ENCODE measurements at regions not wholly inside any gene's neighbourhood (a gene's known extent, or its start where the extent isn't known, plus 50 kb on each side); places are given as distances from the start of the nearest gene placed in this dataset.
"Not testable (repeated sequence)": the region's sequence is repeated elsewhere in the genome, so short reads cannot be mapped to it uniquely, and the experiment has no call there.

DNA sequence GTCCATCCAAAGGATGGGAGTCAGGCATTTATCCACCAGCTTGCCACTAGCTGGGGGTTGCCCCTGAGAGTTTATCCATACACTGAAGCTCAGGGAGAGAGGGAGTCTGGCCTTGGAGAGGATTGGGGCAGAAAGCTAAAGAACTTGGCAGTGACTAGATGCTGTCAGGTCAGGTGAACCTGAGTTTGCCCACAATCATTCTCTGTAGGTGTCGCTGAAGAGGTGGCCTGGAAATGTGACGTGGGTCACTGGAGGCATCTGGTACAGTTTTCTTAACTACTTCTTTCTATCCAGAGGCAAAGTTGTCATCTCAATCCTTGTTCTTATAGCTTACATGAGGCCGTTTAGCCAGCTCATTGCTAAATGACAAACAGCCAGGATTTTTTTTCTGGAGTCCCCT lies 298.0 kb upstream of the CTNNB1 start:
- no peaks in the 10 kb centered on the region for H3K9me3 ChIP-seq (ENCODE audit: control insufficient read depth, insufficient read depth, low read depth, low read length)
- BruUV-seq (replicated peaks), result no TSS peak
- no peak overlapping the region for H3K27ac ChIP-seq (ENCODE audit: low read length)
- POLR2A ChIA-PET, result no interaction called here
- no peaks in the 10 kb centered on the region for H3K36me3 ChIP-seq (ENCODE audit: control insufficient read depth, insufficient read depth, low read length)
- TF ChIP-seq, protein P1, sequence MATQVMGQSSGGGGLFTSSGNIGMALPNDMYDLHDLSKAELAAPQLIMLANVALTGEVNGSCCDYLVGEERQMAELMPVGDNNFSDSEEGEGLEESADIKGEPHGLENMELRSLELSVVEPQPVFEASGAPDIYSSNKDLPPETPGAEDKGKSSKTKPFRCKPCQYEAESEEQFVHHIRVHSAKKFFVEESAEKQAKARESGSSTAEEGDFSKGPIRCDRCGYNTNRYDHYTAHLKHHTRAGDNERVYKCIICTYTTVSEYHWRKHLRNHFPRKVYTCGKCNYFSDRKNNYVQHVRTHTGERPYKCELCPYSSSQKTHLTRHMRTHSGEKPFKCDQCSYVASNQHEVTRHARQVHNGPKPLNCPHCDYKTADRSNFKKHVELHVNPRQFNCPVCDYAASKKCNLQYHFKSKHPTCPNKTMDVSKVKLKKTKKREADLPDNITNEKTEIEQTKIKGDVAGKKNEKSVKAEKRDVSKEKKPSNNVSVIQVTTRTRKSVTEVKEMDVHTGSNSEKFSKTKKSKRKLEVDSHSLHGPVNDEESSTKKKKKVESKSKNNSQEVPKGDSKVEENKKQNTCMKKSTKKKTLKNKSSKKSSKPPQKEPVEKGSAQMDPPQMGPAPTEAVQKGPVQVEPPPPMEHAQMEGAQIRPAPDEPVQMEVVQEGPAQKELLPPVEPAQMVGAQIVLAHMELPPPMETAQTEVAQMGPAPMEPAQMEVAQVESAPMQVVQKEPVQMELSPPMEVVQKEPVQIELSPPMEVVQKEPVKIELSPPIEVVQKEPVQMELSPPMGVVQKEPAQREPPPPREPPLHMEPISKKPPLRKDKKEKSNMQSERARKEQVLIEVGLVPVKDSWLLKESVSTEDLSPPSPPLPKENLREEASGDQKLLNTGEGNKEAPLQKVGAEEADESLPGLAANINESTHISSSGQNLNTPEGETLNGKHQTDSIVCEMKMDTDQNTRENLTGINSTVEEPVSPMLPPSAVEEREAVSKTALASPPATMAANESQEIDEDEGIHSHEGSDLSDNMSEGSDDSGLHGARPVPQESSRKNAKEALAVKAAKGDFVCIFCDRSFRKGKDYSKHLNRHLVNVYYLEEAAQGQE (IDR thresholded peaks at IDR 0.05; ENCODE audit: insufficient read depth in 1 of 2, low read depth in 2 of 2, low read length in 1 of 2), result no peak
- TF ChIP-seq, protein P2, sequence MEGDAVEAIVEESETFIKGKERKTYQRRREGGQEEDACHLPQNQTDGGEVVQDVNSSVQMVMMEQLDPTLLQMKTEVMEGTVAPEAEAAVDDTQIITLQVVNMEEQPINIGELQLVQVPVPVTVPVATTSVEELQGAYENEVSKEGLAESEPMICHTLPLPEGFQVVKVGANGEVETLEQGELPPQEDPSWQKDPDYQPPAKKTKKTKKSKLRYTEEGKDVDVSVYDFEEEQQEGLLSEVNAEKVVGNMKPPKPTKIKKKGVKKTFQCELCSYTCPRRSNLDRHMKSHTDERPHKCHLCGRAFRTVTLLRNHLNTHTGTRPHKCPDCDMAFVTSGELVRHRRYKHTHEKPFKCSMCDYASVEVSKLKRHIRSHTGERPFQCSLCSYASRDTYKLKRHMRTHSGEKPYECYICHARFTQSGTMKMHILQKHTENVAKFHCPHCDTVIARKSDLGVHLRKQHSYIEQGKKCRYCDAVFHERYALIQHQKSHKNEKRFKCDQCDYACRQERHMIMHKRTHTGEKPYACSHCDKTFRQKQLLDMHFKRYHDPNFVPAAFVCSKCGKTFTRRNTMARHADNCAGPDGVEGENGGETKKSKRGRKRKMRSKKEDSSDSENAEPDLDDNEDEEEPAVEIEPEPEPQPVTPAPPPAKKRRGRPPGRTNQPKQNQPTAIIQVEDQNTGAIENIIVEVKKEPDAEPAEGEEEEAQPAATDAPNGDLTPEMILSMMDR (IDR thresholded peaks at IDR 0.05), result no peak
- TF ChIP-seq POLR2AphosphoS5 (IDR thresholded peaks at IDR 0.05; ENCODE audit: low read depth, low read length), result no peak
- TF ChIP-seq TCF7L2 (IDR thresholded peaks at IDR 0.05; ENCODE audit: low read depth, low read length), result no peak
- no peak for TF ChIP-seq SIN3A (IDR thresholded peaks at IDR 0.05; ENCODE audit: borderline replicate concordance, insufficient read depth, low read depth, low read length)
- DNase-seq (ENCODE audit: low read depth, low spot score) (no peak), ATAC-seq (no peak)
- H3K4me3 ChIP-seq (ENCODE audit: low read depth in 2 of 2, low read length in 2 of 2), result no peak overlapping the region
- no peaks in the 10 kb centered on the region for H3K4me1 ChIP-seq (ENCODE audit: control insufficient read depth, insufficient read depth, low read length)
- CTCF ChIA-PET, result no interaction called here
- in situ Hi-C loops (cut with HindIII; ENCODE audit: low pct_unique_long_range_greater_than_20kb, low sequenced_read_pairs) (no loop called here), intact Hi-C loops (cut with micrococcal nuclease; ENCODE audit: unreplicated experiment) (no loop called here)
- no peaks in the 10 kb centered on the region for H3K27me3 ChIP-seq (ENCODE audit: control insufficient read depth, insufficient read depth, low read length)

DNA sequence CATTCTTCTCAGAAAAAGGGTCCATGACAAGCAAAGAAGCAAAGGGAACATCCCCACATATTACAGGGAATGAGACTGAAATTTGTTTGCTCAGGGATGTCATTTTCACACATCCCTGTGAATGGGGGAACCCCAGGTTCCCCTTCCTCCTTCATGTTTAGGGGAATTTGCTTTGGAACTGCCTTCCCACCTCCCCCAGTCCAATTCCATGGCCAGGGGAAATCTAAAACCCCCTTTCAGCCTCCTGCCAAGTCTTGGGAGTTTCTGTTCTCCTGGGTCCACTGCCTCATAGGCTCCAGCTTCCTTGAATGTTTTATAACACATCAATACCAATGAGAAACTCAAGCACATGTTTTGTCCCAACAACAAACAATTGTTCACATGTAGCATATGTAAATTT lies 297.5 kb upstream of the CTNNB1 start:
- no TSS peak for BruUV-seq (replicated peaks)
- in situ Hi-C loops (cut with HindIII; ENCODE audit: low pct_unique_long_range_greater_than_20kb, low sequenced_read_pairs), result no loop called here
- Histone ChIP-seq H3K27me3 (ENCODE audit: control insufficient read depth, insufficient read depth, low read length) (no peaks in the 10 kb centered on the region), H3K4me1 (ENCODE audit: control insufficient read depth, insufficient read depth, low read length) (no peaks in the 10 kb centered on the region), H3K9me3 (ENCODE audit: control insufficient read depth, insufficient read depth, low read depth, low read length) (no peaks in the 10 kb centered on the region), H3K36me3 (ENCODE audit: control insufficient read depth, insufficient read depth, low read length) (no peaks in the 10 kb centered on the region), H3K27ac (ENCODE audit: low read length) (no peak overlapping the region), H3K4me3 (ENCODE audit: low read depth in 2 of 2, low read length in 2 of 2) (no peak overlapping the region)
- ATAC-seq, result no peak
- DNase-seq (ENCODE audit: low read depth, low spot score), result no peak
- ChIA-PET CTCF (no interaction called here), POLR2A (no interaction called here)
- TF ChIP-seq TCF7L2 (IDR thresholded peaks at IDR 0.05; ENCODE audit: low read depth, low read length) (no peak), POLR2AphosphoS5 (IDR thresholded peaks at IDR 0.05; ENCODE audit: low read depth, low read length) (no peak), SIN3A (IDR thresholded peaks at IDR 0.05; ENCODE audit: borderline replicate concordance, insufficient read depth, low read depth, low read length) (no peak)
- TF ChIP-seq, protein P1 (IDR thresholded peaks at IDR 0.05; ENCODE audit: insufficient read depth in 1 of 2, low read depth in 2 of 2, low read length in 1 of 2), result no peak
- TF ChIP-seq, protein P2 (IDR thresholded peaks at IDR 0.05), result no peak
- intact Hi-C loops (cut with micrococcal nuclease; ENCODE audit: unreplicated experiment), result no loop called here

DNA sequence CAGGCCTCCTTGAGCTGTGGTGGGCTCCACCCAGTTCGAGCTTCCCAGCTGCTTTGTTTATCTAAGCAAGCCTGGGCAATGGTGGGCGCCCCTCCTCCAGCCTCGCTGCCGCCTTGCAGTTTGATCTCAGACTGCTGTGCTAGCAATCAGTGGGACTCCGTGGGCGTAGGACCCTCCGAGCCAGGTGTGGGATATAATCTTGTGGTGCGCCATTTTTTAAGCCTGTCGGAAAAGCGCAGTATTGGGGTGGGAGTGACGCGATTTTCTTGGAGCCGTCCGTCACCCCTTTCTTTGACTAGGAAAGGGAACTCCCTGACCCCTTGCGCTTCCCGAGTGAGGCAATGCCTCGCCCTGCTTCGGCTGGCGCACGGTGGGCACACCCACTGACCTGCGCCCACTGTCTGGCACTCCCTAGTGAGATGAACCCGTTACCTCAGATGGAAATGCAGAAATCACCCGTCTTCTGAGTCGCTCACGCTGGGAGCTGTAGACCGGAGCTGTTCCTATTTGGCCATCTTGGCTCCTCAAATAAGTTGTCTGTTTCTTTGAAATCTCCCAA lies 291.3 kb upstream of the CTNNB1 start:
- H3K9me3 ChIP-seq (ENCODE audit: control insufficient read depth, insufficient read depth, low read depth, low read length); POLR2A ChIA-PET; BruUV-seq (replicated peaks); CTCF ChIA-PET; ATAC-seq; DNase-seq (ENCODE audit: low read depth, low spot score); H3K36me3 ChIP-seq (ENCODE audit: control insufficient read depth, insufficient read depth, low read length); in situ Hi-C loops (cut with HindIII; ENCODE audit: low pct_unique_long_range_greater_than_20kb, low sequenced_read_pairs); H3K27ac ChIP-seq (ENCODE audit: low read length); H3K4me1 ChIP-seq (ENCODE audit: control insufficient read depth, insufficient read depth, low read length); H3K4me3 ChIP-seq (ENCODE audit: low read depth in 2 of 2, low read length in 2 of 2); intact Hi-C loops (cut with micrococcal nuclease; ENCODE audit: unreplicated experiment); H3K27me3 ChIP-seq (ENCODE audit: control insufficient read depth, insufficient read depth, low read length): not testable (repeated sequence)
